C4-2B (cell line): ENCODE measurements at regions not wholly inside any gene's neighbourhood (a gene's known extent, or its start where the extent isn't known, plus 50 kb on each side); places are given as distances from the start of the nearest gene placed in this dataset.

ENCODE experiments used
- H3K27ac ChIP-seq: fragments of 450-650 bp; 2 replicates; pipeline ENCODE4 v1.5.1; 2017
- ZFX ChIP-seq: fragments of 450-650 bp; IDR thresholded peaks from 2 replicates; pipeline ENCODE4 v1.6.1; 2017
- TF ChIP-seq, protein P1 (sequence below): fragments of 450-650 bp; conservative IDR thresholded peaks from 2 replicates; pipeline ENCODE4 v1.5.1; 2017; ENCODE audit warnings: mild to moderate bottlenecking

DNA sequence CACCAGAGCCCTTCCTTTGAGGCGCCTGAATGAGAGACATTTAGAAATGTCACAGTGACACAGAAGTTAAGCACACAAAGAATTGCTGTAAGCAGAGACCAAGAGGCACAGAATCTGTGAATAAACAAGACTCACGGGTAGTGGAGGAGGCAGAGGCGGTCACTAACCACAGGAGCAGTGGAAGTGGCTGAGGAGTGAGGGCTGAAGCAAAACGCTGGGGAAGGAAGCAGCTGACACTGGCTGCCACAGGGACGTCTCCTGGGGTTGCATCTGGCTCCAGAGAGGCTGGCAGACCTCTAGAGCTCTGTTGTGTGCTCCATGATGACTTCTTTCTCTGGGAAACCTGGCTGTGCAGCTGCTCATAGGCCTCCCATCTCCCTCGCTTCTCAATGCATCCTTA is 65.0 kb upstream of the SLC2A12 start:
- H3K27ac ChIP-seq, result no peak overlapping the region
- TF ChIP-seq, protein P1, sequence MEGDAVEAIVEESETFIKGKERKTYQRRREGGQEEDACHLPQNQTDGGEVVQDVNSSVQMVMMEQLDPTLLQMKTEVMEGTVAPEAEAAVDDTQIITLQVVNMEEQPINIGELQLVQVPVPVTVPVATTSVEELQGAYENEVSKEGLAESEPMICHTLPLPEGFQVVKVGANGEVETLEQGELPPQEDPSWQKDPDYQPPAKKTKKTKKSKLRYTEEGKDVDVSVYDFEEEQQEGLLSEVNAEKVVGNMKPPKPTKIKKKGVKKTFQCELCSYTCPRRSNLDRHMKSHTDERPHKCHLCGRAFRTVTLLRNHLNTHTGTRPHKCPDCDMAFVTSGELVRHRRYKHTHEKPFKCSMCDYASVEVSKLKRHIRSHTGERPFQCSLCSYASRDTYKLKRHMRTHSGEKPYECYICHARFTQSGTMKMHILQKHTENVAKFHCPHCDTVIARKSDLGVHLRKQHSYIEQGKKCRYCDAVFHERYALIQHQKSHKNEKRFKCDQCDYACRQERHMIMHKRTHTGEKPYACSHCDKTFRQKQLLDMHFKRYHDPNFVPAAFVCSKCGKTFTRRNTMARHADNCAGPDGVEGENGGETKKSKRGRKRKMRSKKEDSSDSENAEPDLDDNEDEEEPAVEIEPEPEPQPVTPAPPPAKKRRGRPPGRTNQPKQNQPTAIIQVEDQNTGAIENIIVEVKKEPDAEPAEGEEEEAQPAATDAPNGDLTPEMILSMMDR, result no peak
- TF ChIP-seq ZFX, result no peak

DNA sequence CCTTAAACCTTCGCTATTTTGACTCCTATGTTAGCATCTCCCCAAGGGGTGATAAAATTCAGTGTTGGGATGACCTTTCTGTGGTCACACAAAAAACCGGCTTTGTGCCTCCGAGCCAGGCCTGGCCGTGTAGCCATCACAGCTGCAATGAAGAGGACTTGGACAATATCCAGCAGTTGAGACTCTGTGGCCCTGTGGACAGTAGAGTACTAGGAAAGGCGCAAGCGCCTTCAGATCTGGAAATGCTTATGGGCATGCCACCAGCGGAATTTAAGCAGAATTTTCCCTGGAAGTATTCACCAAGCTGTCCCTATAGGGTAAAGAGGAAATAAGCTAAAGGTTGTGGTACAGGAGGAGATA is 63.3 kb upstream of the SLC2A12 start:
- no peak for TF ChIP-seq ZFX
- TF ChIP-seq, protein P1, result no peak
- H3K27ac ChIP-seq, result no peak overlapping the region

DNA sequence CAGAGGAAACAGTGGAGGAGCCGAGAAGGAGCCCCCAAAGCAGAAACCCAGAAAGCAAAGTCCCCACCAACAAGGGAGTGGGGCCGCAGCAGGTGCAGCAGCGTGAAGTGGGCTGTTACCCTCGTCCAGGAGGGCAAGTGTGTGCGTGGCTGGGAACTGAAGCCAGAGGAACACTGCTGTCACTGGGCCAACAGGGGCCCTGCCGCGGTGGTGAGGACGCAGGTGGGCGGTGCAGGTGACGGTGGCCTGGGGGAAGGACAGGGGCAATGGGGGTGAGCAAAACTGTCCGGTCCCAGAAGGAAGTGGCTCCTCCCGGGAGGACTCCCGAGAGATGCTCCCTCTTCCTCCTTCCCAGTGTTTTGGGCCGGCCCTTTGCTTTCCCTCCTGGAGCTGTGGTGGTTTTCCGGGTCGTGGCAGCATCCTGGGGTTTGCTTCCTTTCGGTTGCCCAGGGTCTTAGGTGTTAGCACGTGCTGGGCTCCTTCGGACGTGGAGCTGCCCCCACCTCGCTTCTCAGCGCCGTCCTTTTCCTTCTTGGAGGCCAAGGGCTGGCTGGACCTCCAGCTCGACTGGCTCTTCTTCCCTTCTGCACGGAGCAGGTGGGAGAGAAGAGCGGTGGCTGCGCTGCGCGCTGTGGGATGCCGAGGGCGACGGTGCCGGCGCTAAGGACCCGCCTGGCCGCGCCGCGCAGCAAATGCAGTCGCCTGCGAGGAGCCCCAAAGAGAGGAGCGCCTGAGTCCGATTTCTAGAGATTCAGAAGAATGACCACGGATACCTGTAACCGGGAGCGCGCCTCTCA is 62.7 kb upstream of the SLC2A12 start:
- TF ChIP-seq ZFX, result no peak
- TF ChIP-seq, protein P1, result no peak
- H3K27ac ChIP-seq, result no peak overlapping the region

- no peak overlapping the region for H3K27ac ChIP-seq
- no peak for TF ChIP-seq ZFX
- TF ChIP-seq, protein P1, result no peak
These were observed 62.1 kb upstream of the SLC2A12 start for GRCh38 chr6:134114489-134114888.

DNA sequence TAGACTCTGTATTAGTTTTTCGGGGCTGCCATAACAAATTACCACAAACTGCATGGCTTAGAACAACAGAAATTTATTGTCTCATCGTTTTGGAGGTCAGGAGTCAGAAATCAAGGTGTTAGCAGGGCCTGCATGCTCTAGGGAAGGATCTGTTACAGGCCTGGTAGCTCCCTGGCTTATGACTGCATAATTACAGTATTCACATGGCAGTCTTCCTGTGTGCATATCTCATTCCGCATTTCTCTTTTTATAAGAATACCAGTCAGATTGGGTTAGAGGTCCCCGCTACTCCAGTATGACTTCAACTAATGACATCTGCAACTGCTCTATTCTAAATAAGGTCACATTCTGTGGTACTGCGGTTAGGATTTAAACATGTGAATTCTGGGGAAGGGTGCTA is 59.3 kb upstream of the SLC2A12 start:
- no peak overlapping the region for H3K27ac ChIP-seq
- TF ChIP-seq ZFX, result no peak
- TF ChIP-seq, protein P1, result no peak

- TF ChIP-seq, protein P1, result peak; percentile 95
- TF ChIP-seq ZFX, result no peak
- no peak overlapping the region for H3K27ac ChIP-seq
These were observed 58.7 kb upstream of the SLC2A12 start for GRCh38 chr6:134111062-134111677.

GRCh38 chr6:134106702-134107101 is 54.3 kb upstream of the SLC2A12 start:
- no peak for TF ChIP-seq ZFX
- TF ChIP-seq, protein P1, result no peak
- no peak overlapping the region for H3K27ac ChIP-seq
